PC-9 (cell line): ENCODE measurements at regions not wholly inside any gene's neighbourhood (a gene's known extent, or its start where the extent isn't known, plus 50 kb on each side); places are given as distances from the start of the nearest gene placed in this dataset.

Experiments used
- BruUV-seq: library from RNA; stranded (reverse); fragments of 400-500 nt; replicated peaks from 2 replicates; lab custom pipeline; 2021; lab: Mats Ljungman, UMichigan
- CTCF ChIA-PET: fragments of 300-600 bp; sonication (Branson Sonifier 250); formaldehyde crosslinking; loops from one replicate; lab custom pipeline; 2022; ENCODE audit warnings: antibody characterized with exemption; lab: Charles Lee
- POLR2A ChIA-PET: fragments of 300-600 bp; sonication (Branson Sonifier 250); formaldehyde crosslinking; loops from one replicate; lab custom pipeline; 2022; ENCODE audit warnings: antibody characterized with exemption; ENCODE audit not compliant: unreplicated experiment; lab: Charles Lee
- DNase-seq, 2 experiments: peaks; one replicate each; pipeline versions ENCODE4 v3.0.0 to v3.0.0-alpha.2; 2015 to 2022; ENCODE audit warnings: mixed read lengths in 1 of 2
- H2AFZ ChIP-seq: fragments of 200-600 bp; sonication (generic); 2 replicates; pipeline ENCODE4 v1.8.1; 2017; ENCODE audit warnings: antibody characterized with exemption
- H3F3A ChIP-seq: fragments of 200-600 bp; sonication (generic); 2 replicates; pipeline ENCODE4 v1.8.1; 2017; ENCODE audit warnings: antibody characterized with exemption, mild to moderate bottlenecking, low read depth; ENCODE audit not compliant: insufficient read depth
- H3K27ac ChIP-seq: fragments of 200-600 bp; sonication (generic); 2 replicates; pipeline ENCODE4 v1.6.1; 2016; ENCODE audit warnings: mixed run types
- H3K27me3 ChIP-seq: fragments of 200-600 bp; sonication (generic); 2 replicates; pipeline ENCODE4 v1.6.1; 2016; ENCODE audit warnings: low read depth, mixed run types; ENCODE audit not compliant: insufficient read depth
- H3K36me3 ChIP-seq: fragments of 200-600 bp; sonication (generic); 2 replicates; pipeline ENCODE4 v1.6.1; 2016; ENCODE audit warnings: low read depth, mixed run types
- H3K4me1 ChIP-seq: fragments of 200-600 bp; sonication (generic); replicated peaks from 2 replicates; pipeline ENCODE4 v1.6.1; 2016; ENCODE audit warnings: mixed run types; ENCODE audit not compliant: insufficient read depth
- H3K4me2 ChIP-seq: fragments of 200-600 bp; sonication (generic); 2 replicates; pipeline ENCODE4 v1.6.1; 2017; ENCODE audit warnings: mixed run types
- H3K4me3 ChIP-seq: fragments of 200-600 bp; sonication (generic); 2 replicates; pipeline ENCODE4 v1.6.1; 2016; ENCODE audit warnings: mixed run types
- H3K79me2 ChIP-seq: fragments of 200-600 bp; sonication (generic); 2 replicates; pipeline ENCODE4 v1.6.1; 2017; ENCODE audit warnings: low read depth, mixed run types
- H3K9me2 ChIP-seq: fragments of 200-600 bp; sonication (generic); 2 replicates; pipeline ENCODE4 v1.8.1; 2017; ENCODE audit warnings: mild to moderate bottlenecking; ENCODE audit not compliant: insufficient read depth
- H3K9me3 ChIP-seq: fragments of 200-600 bp; sonication (generic); 2 replicates; pipeline ENCODE4 v1.8.1; 2016; ENCODE audit warnings: low read depth; ENCODE audit not compliant: insufficient read depth
- H4K20me1 ChIP-seq: fragments of 200-600 bp; sonication (generic); 2 replicates; pipeline ENCODE4 v1.8.1; 2017; ENCODE audit not compliant: insufficient read depth
- EZH2 ChIP-seq: fragments of 200-600 bp; sonication (generic); IDR thresholded peaks from 2 replicates; pipeline ENCODE4 v1.8.0; 2017; ENCODE audit warnings: antibody characterized with exemption, low read depth
- intact Hi-C: fragments of 100-400 bp; cut with micrococcal nuclease; formaldehyde crosslinking; loops from one replicate; pipeline ENCODE4 v1.10.0; 2022; ENCODE audit not compliant: unreplicated experiment
- TF ChIP-seq, protein P1 (sequence below): fragments of 200-600 bp; sonication (generic); conservative IDR thresholded peaks from 2 replicates; pipeline ENCODE4 v1.6.1; 2017; ENCODE audit warnings: mixed run types, antibody characterized with exemption, mild to moderate bottlenecking, moderate library complexity

DNA sequence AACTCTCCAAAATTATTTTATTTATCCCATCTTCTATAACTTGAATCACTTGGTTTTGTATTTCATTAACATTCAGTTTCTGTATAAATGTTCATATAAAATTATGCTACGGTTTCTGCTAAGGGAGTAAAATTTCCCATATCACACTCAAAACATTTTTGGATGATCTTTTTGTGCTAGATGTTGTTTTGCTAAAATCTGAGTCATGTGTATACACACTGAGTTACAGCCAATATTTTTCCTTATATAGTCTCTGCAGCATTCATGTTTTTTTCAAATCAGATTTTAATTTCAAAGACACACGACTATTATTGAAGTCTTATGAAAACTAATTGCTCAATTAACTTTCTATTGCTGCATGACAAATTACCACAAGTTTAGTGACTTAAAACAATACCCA lies 54.3 kb upstream of the SLC2A12 start:
- BruUV-seq: no TSS peak
- Histone ChIP-seq H3K36me3 (no peaks in the 10 kb centered on the region), H3F3A (peaks cover 13% of the 10 kb centered on the region; the same call in 1 of the 2 replicates), H3K27me3 (no peaks in the 10 kb centered on the region), H3K4me1 (peaks cover 10% of the 10 kb centered on the region; the same call in 1 of the 2 replicates), H3K9me3 (no peaks in the 10 kb centered on the region), H3K4me2 (no peak overlapping the region), H4K20me1 (no peaks in the 10 kb centered on the region), H3K79me2 (no peaks in the 10 kb centered on the region), H3K4me3 (no peak overlapping the region), H3K27ac (no peak overlapping the region), H2AFZ (no peak overlapping the region), H3K9me2 (no peaks in the 10 kb centered on the region)
- intact Hi-C loops: no loop called here
- no peak for DNase-seq
- TF ChIP-seq EZH2: no peak
- TF ChIP-seq, protein P1, sequence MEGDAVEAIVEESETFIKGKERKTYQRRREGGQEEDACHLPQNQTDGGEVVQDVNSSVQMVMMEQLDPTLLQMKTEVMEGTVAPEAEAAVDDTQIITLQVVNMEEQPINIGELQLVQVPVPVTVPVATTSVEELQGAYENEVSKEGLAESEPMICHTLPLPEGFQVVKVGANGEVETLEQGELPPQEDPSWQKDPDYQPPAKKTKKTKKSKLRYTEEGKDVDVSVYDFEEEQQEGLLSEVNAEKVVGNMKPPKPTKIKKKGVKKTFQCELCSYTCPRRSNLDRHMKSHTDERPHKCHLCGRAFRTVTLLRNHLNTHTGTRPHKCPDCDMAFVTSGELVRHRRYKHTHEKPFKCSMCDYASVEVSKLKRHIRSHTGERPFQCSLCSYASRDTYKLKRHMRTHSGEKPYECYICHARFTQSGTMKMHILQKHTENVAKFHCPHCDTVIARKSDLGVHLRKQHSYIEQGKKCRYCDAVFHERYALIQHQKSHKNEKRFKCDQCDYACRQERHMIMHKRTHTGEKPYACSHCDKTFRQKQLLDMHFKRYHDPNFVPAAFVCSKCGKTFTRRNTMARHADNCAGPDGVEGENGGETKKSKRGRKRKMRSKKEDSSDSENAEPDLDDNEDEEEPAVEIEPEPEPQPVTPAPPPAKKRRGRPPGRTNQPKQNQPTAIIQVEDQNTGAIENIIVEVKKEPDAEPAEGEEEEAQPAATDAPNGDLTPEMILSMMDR: no peak
- ChIA-PET CTCF (no interaction called here), POLR2A (no interaction called here)

DNA sequence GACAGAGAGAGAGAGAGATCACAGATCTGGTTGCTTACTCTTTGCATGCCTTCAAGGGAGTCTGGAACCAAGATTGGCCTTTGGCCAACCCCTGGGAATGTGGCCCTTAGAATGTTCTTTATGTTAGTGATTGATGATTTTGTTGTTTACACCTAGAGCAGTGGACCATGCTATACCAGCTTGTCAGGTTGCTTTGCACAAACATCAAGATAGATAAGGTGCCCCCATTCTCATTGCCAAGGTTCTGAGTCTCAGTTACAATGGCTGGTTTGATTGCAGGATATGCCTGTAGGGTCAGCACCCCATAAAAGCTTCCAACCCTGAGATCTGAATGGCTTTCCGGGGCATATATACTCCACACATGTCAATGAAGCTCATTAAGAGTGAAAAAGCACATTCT lies 53.5 kb upstream of the SLC2A12 start:
- no TSS peak for BruUV-seq
- H3F3A ChIP-seq: peaks cover 13% of the 10 kb centered on the region; the same call in 1 of the 2 replicates
- peaks cover 10% of the 10 kb centered on the region; the same call in 1 of the 2 replicates for H3K4me1 ChIP-seq
- no peaks in the 10 kb centered on the region for H3K79me2 ChIP-seq
- TF ChIP-seq, protein P1: no peak
- no peak for TF ChIP-seq EZH2
- DNase-seq: peak in 1 of 2 experiments; percentile 56
- no peak overlapping the region for H3K4me3 ChIP-seq
- H4K20me1 ChIP-seq: no peaks in the 10 kb centered on the region
- H3K9me2 ChIP-seq: no peaks in the 10 kb centered on the region
- no peaks in the 10 kb centered on the region for H3K9me3 ChIP-seq
- ChIA-PET CTCF (no interaction called here), POLR2A (interaction anchor here (0.7 to 0.8 kb wide), 2 partner anchors 151 to 645 kb away, joined by 3 to 9 read pairs; no protein-coding TSS in a partner anchor)
- H3K27me3 ChIP-seq: no peaks in the 10 kb centered on the region
- no peak overlapping the region for H3K4me2 ChIP-seq
- no peaks in the 10 kb centered on the region for H3K36me3 ChIP-seq
- H2AFZ ChIP-seq: no peak overlapping the region
- intact Hi-C loops: no loop called here
- no peak overlapping the region for H3K27ac ChIP-seq

DNA sequence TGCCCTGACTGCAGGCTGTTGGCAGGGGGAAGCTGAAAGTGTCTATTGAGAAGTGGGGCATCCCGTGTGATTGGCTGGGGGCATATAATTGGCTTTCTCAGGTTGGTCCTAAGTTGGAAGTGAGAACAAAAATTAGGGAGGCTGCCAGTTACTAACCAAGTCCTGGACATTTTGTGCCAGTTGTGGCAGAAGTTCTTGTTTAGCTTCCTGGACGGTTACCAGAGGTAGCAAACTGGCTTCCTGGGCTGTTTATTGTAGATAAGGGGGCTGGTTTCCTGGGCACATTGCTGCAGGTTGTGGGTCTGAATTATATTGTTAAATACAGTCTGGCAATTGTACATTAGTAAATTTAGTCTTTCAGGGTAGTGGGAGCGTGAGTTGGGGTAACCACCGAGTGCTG lies 50.6 kb upstream of the SLC2A12 start:
- H3K27ac ChIP-seq: no peak overlapping the region
- H2AFZ ChIP-seq: peak overlapping the region; percentile 19; the same call in 1 of the 2 replicates
- intact Hi-C loops: no loop called here
- H3F3A ChIP-seq: peaks cover 4% of the 10 kb centered on the region; the same call in 1 of the 2 replicates
- H3K4me3 ChIP-seq: no peak overlapping the region
- POLR2A ChIA-PET: no interaction called here
- H3K36me3 ChIP-seq: no peaks in the 10 kb centered on the region
- H3K9me3 ChIP-seq: no peaks in the 10 kb centered on the region
- no peaks in the 10 kb centered on the region for H3K79me2 ChIP-seq
- H3K4me2 ChIP-seq: no peak overlapping the region
- TF ChIP-seq, protein P1: no peak
- TF ChIP-seq EZH2: no peak
- no peaks in the 10 kb centered on the region for H4K20me1 ChIP-seq
- CTCF ChIA-PET: interaction anchor here (0.8 kb wide), 1 partner anchor 21 kb away, joined by 3 read pairs; no protein-coding TSS in a partner anchor
- no peaks in the 10 kb centered on the region for H3K27me3 ChIP-seq
- H3K4me1 ChIP-seq: peaks cover 7% of the 10 kb centered on the region; the same call in 1 of the 2 replicates
- no peaks in the 10 kb centered on the region for H3K9me2 ChIP-seq
- no peak for DNase-seq
- no TSS peak for BruUV-seq
